DMS79 (cell line): ENCODE measurements at regions not wholly inside any gene's neighbourhood (a gene's known extent, or its start where the extent isn't known, plus 50 kb on each side); places are given as distances from the start of the nearest gene placed in this dataset.
A peak's percentile ranks its signal among the peaks of the same experiment; 100 is the strongest.

Experiments
- DNase-seq: peaks from one replicate; lab custom pipeline; 2025; lab: John Stamatoyannopoulos, UW

- no peak for DNase-seq
Measured at GRCh38 chr5:144798595-144798994, 627.9 kb downstream of the KCTD16 start.

DNA sequence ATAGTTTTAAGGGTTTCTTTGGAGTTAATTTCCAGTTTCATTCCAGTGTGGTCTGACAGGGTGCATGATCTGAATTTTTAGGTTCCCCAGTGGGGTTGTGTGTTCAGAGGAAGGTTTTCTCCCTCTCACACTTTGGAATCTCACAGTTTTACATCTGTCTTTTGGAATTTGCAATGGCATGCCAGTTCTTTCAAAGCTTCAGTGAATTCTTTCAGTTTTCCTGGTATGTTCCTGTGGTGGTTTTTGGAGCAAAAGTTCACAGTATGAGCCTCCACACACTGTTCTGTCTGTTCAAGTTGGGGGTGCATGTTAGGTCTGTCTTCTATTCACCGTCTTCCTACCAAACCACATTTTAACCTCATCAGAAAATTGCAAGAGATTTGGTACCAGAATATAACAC is 624.2 kb downstream of the KCTD16 start:
- no peak for DNase-seq

- no peak for DNase-seq
Measured at GRCh38 chr5:144788556-144788955, 617.9 kb downstream of the KCTD16 start.

DNA sequence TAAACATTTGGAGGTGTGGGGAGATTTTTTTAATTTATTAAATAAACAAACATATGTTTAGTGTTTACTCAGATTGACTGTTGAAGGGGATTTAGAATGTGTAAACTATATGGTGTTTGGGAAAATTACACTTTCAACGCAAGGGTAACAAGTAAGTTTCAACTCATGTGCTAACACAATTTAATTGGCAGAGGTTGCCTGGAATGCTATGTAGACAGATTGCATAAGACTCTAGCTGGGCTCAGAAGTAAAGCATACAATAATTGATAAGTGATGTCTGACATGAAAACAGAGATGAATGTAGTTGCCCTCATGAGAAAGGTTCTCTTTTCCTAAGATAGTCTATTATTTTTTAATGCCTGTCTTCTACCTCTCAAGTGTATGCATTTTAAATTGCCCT is 617.4 kb downstream of the KCTD16 start:
- DNase-seq = no peak

- DNase-seq = no peak
Measured at GRCh38 chr5:144779368-144779767, 608.7 kb downstream of the KCTD16 start.

DNA sequence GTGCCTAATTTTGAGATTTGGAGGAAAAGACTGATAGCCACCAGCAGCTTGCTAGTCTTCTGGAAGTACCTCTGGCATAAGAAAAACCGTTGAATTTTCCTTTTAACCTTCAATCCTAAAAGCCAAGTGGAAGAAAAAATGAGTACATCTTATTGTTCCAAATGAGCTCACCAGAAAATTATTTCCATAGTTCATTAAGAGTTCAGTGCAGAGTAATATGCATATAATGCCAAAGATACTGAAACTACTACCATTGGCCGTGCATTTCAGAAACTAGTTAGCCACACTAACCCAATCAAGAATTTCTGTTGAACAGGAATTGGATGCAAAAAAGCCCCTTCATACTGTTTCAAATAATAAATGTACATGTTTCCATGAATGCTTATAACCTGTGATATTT is 607.9 kb downstream of the KCTD16 start:
- DNase-seq = no peak

- DNase-seq = no peak
Measured at GRCh38 chr5:144774197-144774596, 603.5 kb downstream of the KCTD16 start.

GRCh38 chr5:144773628-144774027 is 603.0 kb downstream of the KCTD16 start:
- no peak for DNase-seq

GRCh38 chr5:144771802-144772201 is 601.1 kb downstream of the KCTD16 start:
- no peak for DNase-seq

DNA sequence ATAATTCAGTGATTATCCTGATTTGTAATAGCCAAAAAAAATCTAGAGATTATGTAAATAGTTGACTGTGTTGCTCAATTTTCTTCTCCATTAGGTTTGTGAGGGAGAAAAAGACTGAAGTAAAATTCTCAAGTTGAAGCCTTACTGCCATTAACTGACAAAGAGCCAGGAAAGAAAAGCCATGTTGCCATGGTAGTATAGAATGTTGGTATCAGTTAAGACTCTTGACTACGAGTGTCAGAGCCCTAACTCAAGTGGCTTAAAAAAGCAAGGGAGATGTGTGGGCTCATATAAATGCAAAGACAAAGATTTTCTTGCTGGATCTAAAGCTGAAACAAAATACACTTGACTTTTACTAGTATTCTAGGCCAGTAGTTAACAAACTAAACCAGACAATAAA is 571.7 kb downstream of the KCTD16 start:
- peak; percentile 2 for DNase-seq

DNA sequence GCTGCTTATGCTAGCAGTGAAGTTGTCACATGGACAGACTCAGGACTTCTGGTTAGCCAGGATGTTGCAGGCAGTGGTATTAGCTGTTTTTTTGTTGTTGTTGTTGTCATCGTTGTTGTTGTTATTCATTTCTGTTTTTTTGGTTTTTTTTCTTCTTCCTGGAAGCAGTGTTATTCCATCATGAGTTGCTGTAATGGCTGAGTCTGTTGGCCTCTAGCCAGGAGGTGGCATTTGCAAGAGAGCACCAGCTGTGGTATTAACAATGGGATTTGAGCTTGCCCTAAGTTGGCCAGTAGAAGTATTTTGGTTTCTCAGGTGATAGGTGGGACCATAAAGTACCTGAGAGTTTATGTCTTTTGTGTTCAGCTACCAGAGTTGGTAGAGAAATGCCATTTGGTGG is 561.1 kb downstream of the KCTD16 start:
- DNase-seq = no peak

GRCh38 chr5:144712090-144712489 is 541.4 kb downstream of the KCTD16 start:
- DNase-seq = no peak

GRCh38 chr5:144711172-144711571 is 540.5 kb downstream of the KCTD16 start:
- DNase-seq = no peak

- DNase-seq = peak; percentile 48
Measured at GRCh38 chr5:144710637-144711036, 540.0 kb downstream of the KCTD16 start.

GRCh38 chr5:144703776-144704175 is 533.1 kb downstream of the KCTD16 start:
- no peak for DNase-seq

DNA sequence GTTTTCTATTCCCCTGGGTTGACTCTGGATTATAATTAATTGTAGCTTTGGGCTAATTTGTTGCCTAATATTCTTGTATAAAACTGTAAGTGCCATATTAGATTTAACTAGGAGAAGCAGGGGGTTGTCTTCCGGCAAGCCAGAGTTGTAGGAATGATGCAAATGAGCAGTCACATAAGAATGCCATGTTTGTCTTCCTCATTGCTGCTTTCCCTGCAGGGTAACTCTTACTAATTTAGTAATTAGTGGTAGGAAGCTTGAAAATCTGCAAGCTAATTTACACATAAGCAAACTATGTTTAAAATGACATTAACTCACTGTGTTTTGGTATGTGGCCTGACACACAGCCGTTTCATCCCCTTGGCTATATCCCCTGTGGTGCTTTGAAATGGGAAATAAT is 527.8 kb downstream of the KCTD16 start:
- DNase-seq = no peak

DNA sequence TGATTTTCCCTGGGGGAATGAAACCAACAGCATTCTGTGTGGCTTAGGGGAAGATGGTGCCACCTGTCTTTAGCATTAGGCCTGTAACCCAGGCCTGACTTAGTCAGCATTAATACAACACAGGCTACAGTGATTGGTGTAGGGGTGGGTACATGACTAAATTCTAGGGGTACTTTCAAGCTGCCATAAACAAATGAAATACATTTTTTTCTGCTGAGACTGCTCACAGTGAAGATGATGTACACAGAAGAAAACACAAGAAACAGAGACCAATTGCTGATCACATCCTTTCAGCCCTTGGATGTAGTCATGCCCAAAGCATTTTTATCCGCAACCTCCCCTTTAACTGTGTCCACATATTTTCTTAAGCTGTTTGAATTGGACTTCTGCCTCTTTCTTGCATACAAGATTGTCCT is 527.2 kb downstream of the KCTD16 start:
- DNase-seq = no peak

GRCh38 chr5:144691936-144692335 is 521.3 kb downstream of the KCTD16 start:
- DNase-seq = no peak

- DNase-seq = no peak
Measured at GRCh38 chr5:144684899-144685298, 514.2 kb downstream of the KCTD16 start.

GRCh38 chr5:144680711-144681110 is 510.0 kb downstream of the KCTD16 start:
- no peak for DNase-seq

DNA sequence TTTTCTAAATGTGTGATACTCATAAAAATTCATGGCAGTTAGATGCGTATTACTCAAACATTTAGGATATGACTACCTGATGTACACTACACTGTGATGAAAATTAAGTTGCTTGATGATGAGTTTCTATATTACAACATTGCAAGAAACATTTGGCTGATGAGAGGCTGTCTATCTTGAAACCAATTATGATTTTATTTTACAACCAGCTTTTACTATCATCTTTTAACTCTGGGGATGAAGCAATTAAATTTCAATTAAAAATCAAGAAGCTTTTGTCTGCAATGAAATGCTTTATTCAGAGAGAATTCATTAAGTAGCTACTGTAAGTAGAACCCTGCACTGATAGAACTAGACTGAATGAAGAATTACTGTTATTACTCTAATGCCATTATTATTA is 500.4 kb downstream of the KCTD16 start:
- DNase-seq = no peak

- no peak for DNase-seq
Measured at GRCh38 chr5:144659634-144660227, 489.1 kb downstream of the KCTD16 start.

DNA sequence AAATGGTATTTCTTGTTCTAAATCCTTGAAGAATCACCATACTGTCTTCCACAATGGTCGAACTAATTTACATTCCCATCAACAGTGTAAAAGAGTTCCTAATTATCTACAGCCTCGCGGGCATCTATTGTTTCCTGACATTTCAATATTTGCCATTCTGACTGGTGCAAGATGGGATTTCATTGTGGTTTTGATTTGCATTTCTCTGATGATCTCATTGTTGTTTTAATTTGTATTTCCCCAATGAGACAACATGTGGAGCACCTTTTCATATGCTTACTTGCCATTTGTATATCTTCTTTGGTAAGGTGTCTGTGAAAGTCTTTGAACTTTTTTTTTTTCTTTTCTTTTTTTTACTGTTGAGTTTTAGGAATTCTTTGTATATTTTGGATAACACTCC is 473.6 kb downstream of the KCTD16 start:
- no peak for DNase-seq

DNA sequence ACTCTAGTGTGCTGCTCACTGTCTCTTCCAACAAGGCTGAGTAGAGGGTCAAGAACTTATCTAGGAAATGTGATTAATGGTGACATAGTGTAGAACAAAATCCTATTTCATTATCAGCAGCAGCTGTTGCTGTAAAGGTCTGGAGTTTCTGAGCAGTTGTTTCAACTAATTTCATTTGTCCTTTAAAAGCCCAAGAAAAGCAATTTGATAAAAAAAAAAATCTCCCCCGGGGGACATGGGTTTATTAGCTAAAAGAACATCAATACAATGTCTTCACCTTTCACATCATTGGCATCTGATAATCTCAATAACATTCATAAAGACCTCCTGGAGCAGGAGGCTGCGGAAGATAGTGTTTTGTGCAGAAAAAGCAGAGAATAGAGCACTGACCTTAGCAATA is 468.1 kb downstream of the KCTD16 start:
- no peak for DNase-seq

GRCh38 chr5:144634138-144634537 is 463.5 kb downstream of the KCTD16 start:
- DNase-seq = no peak
